H9 (cell line): ENCODE measurements at regions not wholly inside any gene's neighbourhood (a gene's known extent, or its start where the extent isn't known, plus 50 kb on each side); places are given as distances from the start of the nearest gene placed in this dataset.

Source experiments
- DNase-seq: peaks from one replicate; pipeline ENCODE4 v3.0.0-alpha.2; 2017
- H2AFZ ChIP-seq: one replicate; pipeline ENCODE4 v1.6.1; 2013; ENCODE audit warnings: mild to moderate bottlenecking, low read length, control low read depth, moderate library complexity
- H2AK5ac ChIP-seq: 2 replicates; pipeline ENCODE4 v1.6.1; 2013; ENCODE audit warnings: low read length, control low read depth, mixed read lengths; ENCODE audit not compliant: insufficient read length
- H2BK120ac ChIP-seq: one replicate; pipeline ENCODE4 v1.6.1; 2013; ENCODE audit warnings: low read depth, mild to moderate bottlenecking, low read length, control low read depth, inconsistent platforms; ENCODE audit not compliant: poor library complexity, severe bottlenecking
- H2BK12ac ChIP-seq: 2 replicates; pipeline ENCODE4 v1.6.1; 2013; ENCODE audit warnings: low read length, control low read depth, mixed read lengths, low read depth; ENCODE audit not compliant: insufficient read length
- H2BK15ac ChIP-seq: 2 replicates; pipeline ENCODE4 v1.6.1; 2013; ENCODE audit warnings: low read depth, low read length, control low read depth
- H2BK20ac ChIP-seq: one replicate; pipeline ENCODE4 v1.6.1; 2013; ENCODE audit warnings: low read depth, mild to moderate bottlenecking, low read length, control low read depth, inconsistent platforms; ENCODE audit not compliant: poor library complexity, severe bottlenecking
- H2BK5ac ChIP-seq: 2 replicates; pipeline ENCODE4 v1.6.1; 2013; ENCODE audit warnings: low read length, control low read depth, mixed read lengths; ENCODE audit not compliant: insufficient read length
- H3K14ac ChIP-seq: 2 replicates; pipeline ENCODE4 v1.6.1; 2013; ENCODE audit warnings: low read length, control low read depth; ENCODE audit not compliant: insufficient read depth
- H3K18ac ChIP-seq: 2 replicates; pipeline ENCODE4 v1.6.1; 2013; ENCODE audit warnings: low read depth, mild to moderate bottlenecking, mixed read lengths, low read length, control low read depth; ENCODE audit not compliant: insufficient read length
- H3K23ac ChIP-seq: 2 replicates; pipeline ENCODE4 v1.6.1; 2013; ENCODE audit warnings: low read length, control low read depth, mixed read lengths, low read depth; ENCODE audit not compliant: insufficient read length
- H3K23me2 ChIP-seq: 2 replicates; pipeline ENCODE4 v1.6.1; 2013; ENCODE audit warnings: low read depth, mild to moderate bottlenecking, mixed read lengths, low read length, control low read depth; ENCODE audit not compliant: insufficient read length, poor library complexity, severe bottlenecking
- H3K27ac ChIP-seq: 2 replicates; pipeline ENCODE4 v1.5.1; 2013; ENCODE audit warnings: low read length, control low read depth, mixed read lengths, low read depth; ENCODE audit not compliant: insufficient read length
- H3K27me3 ChIP-seq: 2 replicates; pipeline ENCODE4 v1.6.1; 2013; ENCODE audit warnings: low read length, control low read depth, inconsistent platforms; ENCODE audit not compliant: insufficient read depth
- H3K4ac ChIP-seq: 2 replicates; pipeline ENCODE4 v1.6.1; 2013; ENCODE audit warnings: low read depth, mild to moderate bottlenecking, control low read depth, inconsistent platforms, low read length, moderate library complexity
- H3K4me1 ChIP-seq: 2 replicates; pipeline ENCODE4 v1.6.1; 2013; ENCODE audit warnings: low read length, control low read depth, inconsistent platforms; ENCODE audit not compliant: insufficient read depth
- H3K4me2 ChIP-seq: 2 replicates; pipeline ENCODE4 v1.6.1; 2013; ENCODE audit warnings: low read length, control low read depth, mixed read lengths; ENCODE audit not compliant: insufficient read length, insufficient read depth
- H3K56ac ChIP-seq: 2 replicates; pipeline ENCODE4 v1.6.1; 2013; ENCODE audit warnings: low read depth, mild to moderate bottlenecking, mixed read lengths, low read length, control low read depth; ENCODE audit not compliant: insufficient read length
- H3K79me1 ChIP-seq: 2 replicates; pipeline ENCODE4 v1.6.1; 2013; ENCODE audit warnings: low read depth, mild to moderate bottlenecking, moderate library complexity, low read length, control low read depth, inconsistent platforms; ENCODE audit not compliant: insufficient read depth, poor library complexity, severe bottlenecking
- H3K79me2 ChIP-seq: 2 replicates; pipeline ENCODE4 v1.6.1; 2013; ENCODE audit warnings: low read length, control low read depth, inconsistent platforms; ENCODE audit not compliant: insufficient read depth
- H3K9ac ChIP-seq: 2 replicates; pipeline ENCODE4 v1.6.1; 2013; ENCODE audit warnings: low read length, control low read depth, mixed read lengths; ENCODE audit not compliant: insufficient read length; ENCODE audit errors: extremely low read depth
- H3K9me3 ChIP-seq: one replicate; pipeline ENCODE4 v1.6.1; 2013; ENCODE audit warnings: low read depth, low read length, inconsistent platforms; ENCODE audit not compliant: control insufficient read depth
- H3T11ph ChIP-seq: one replicate; pipeline ENCODE4 v1.6.1; 2013; ENCODE audit warnings: mild to moderate bottlenecking, low read length, control low read depth, inconsistent platforms
- H4K20me1 ChIP-seq: one replicate; pipeline ENCODE4 v1.6.1; 2013; ENCODE audit not compliant: control insufficient read depth, insufficient read length, insufficient read depth
- H4K5ac ChIP-seq: 2 replicates; pipeline ENCODE4 v1.6.1; 2013; ENCODE audit warnings: low read depth, mild to moderate bottlenecking, mixed read lengths, low read length, control low read depth; ENCODE audit not compliant: insufficient read length
- H4K8ac ChIP-seq: replicated peaks from 2 replicates; pipeline ENCODE4 v1.6.1; 2013; ENCODE audit warnings: low read length, control low read depth, mixed read lengths, low read depth; ENCODE audit not compliant: insufficient read length
- H4K91ac ChIP-seq: 2 replicates; pipeline ENCODE4 v1.6.1; 2013; ENCODE audit warnings: low read depth, mild to moderate bottlenecking, moderate library complexity, mixed read lengths, low read length, control low read depth; ENCODE audit not compliant: insufficient read length
- H3K27ac Mint-ChIP-seq, 3 experiments: 2 replicates in 2 of 3; 3 replicates in 1 of 3; pipeline ENCODE4 v1.8.0; 2020 to 2021; ENCODE audit warnings: mixed read lengths in 3 of 3, mild to moderate bottlenecking in 1 of 3, moderate library complexity in 1 of 3
- H3K27me3 Mint-ChIP-seq: 2 replicates; pipeline ENCODE4 v1.8.0; 2021; ENCODE audit warnings: low read depth, mild to moderate bottlenecking, moderate library complexity, mixed read lengths
- H3K36me3 Mint-ChIP-seq, 3 experiments: 2 replicates in 2 of 3; 3 replicates in 1 of 3; pipeline ENCODE4 v1.8.0; 2020 to 2021; ENCODE audit warnings: low read depth in 3 of 3, mixed read lengths in 3 of 3; ENCODE audit not compliant: insufficient read depth in 1 of 3
- H3K4me1 Mint-ChIP-seq, 2 experiments: 2 replicates each; pipeline ENCODE4 v1.8.0; 2020; ENCODE audit warnings: mixed read lengths in 2 of 2
- H3K4me3 Mint-ChIP-seq, 2 experiments: 2 replicates in 1 of 2; 3 replicates in 1 of 2; pipeline ENCODE4 v1.8.0; 2020 to 2021; ENCODE audit warnings: mild to moderate bottlenecking in 2 of 2, mixed read lengths in 2 of 2, moderate library complexity in 1 of 2
- H3K9me3 Mint-ChIP-seq, 2 experiments: 2 replicates in 1 of 2; 3 replicates in 1 of 2; pipeline ENCODE4 v1.8.0; 2020; ENCODE audit warnings: mild to moderate bottlenecking in 2 of 2, mixed read lengths in 2 of 2, moderate library complexity in 1 of 2
- CTCF ChIP-seq: fragments of 200-600 bp; sonication (generic); conservative IDR thresholded peaks from 3 replicates; pipeline ENCODE4 v1.8.0; 2021; ENCODE audit warnings: antibody characterized with exemption, mild to moderate bottlenecking
- WGBS: extraction: QIAGEN DNeasy Blood & Tissue Kit; methylation state at CpG from one replicate; pipeline ENCODE4 v1.1.7; 2013; ENCODE audit warnings: missing lambda C conversion rate, low lambda C conversion rate, mixed read lengths; ENCODE audit not compliant: insufficient read length; ENCODE audit errors: extremely low coverage; 5-methylcytosine and 5-hydroxymethylcytosine counted together

- Histone ChIP-seq H3K18ac (no peak overlapping the region), H2BK12ac (no peak overlapping the region), H3K4me2 (no peak overlapping the region), H3K23me2 (no peaks in the 10 kb centered on the region), H3K27ac (no peak overlapping the region), H4K8ac (no peak overlapping the region), H4K5ac (no peak overlapping the region), H3K56ac (no peak overlapping the region), H3K79me2 (no peaks in the 10 kb centered on the region), H2BK20ac (no peak overlapping the region), H2BK5ac (no peak overlapping the region), H4K91ac (no peak overlapping the region), H3K14ac (no peak overlapping the region), H3K9me3 (no peaks in the 10 kb centered on the region), H2BK15ac (no peak overlapping the region), H2AFZ (no peak overlapping the region), H3K23ac (no peak overlapping the region), H2BK120ac (no peak overlapping the region), H3K27me3 (no peaks in the 10 kb centered on the region), H3K9ac (no peak overlapping the region), H4K20me1 (no peaks in the 10 kb centered on the region), H3T11ph (no peak overlapping the region), H3K4me1 (no peaks in the 10 kb centered on the region), H3K4ac (no peak overlapping the region), H2AK5ac (no peak overlapping the region), H3K79me1 (no peaks in the 10 kb centered on the region)
- no peaks in the 10 kb centered on the region for H3K27me3 Mint-ChIP-seq
- H3K27ac Mint-ChIP-seq, result no peak overlapping the region
- H3K4me3 Mint-ChIP-seq, result no peak overlapping the region
- H3K9me3 Mint-ChIP-seq, result no peaks in the 10 kb centered on the region
- no peak for DNase-seq
- WGBS, result no CpG with 5 or more reads among the region's 3 CpGs
- no peak for TF ChIP-seq CTCF
- no peaks in the 10 kb centered on the region; a peak in 1 of 7 replicates for H3K36me3 Mint-ChIP-seq
- H3K4me1 Mint-ChIP-seq, result peaks cover 18 to 25% of the 10 kb centered on the region in 2 experiments
Observed at GRCh38 chr3:87164245-87164644, 62.9 kb upstream of the CHMP2B start.
